ENCODE measurements at regions not wholly inside any gene's neighbourhood (a gene's known extent, or its start where the extent isn't known, plus 50 kb on each side); places are given as distances from the start of the nearest gene placed in this dataset.

- no peak overlapping the region for H3K4me3 ChIP-seq (ENCODE audit: low read depth, low read length)
- no peak for TF ChIP-seq CTCF (IDR thresholded peaks at IDR 0.05; ENCODE audit: insufficient read depth, low read length, poor library complexity, severe bottlenecking)
- H3K27me3 ChIP-seq (ENCODE audit: control insufficient read depth, insufficient read depth, low read length) = no peaks in the 10 kb centered on the region
- H3K36me3 ChIP-seq (ENCODE audit: control insufficient read depth, insufficient read depth, low read length) = no peaks in the 10 kb centered on the region
- no peak for DNase-seq (ENCODE audit: low read depth)
Observed at GRCh38 chr13:30094015-30094414, 213.3 kb downstream of the KATNAL1 start.

- no peak for TF ChIP-seq CTCF (IDR thresholded peaks at IDR 0.05; ENCODE audit: insufficient read depth, low read length, poor library complexity, severe bottlenecking)
Observed at GRCh38 chr13:30093236-30093635, 214.1 kb downstream of the KATNAL1 start.

GRCh38 chr13:30091691-30092090 is 215.7 kb downstream of the KATNAL1 start:
- TF ChIP-seq CTCF (IDR thresholded peaks at IDR 0.05; ENCODE audit: insufficient read depth, low read length, poor library complexity, severe bottlenecking) = no peak
- DNase-seq (ENCODE audit: low read depth) = no peak
- no peak overlapping the region for H3K4me3 ChIP-seq (ENCODE audit: low read depth, low read length)
- no peaks in the 10 kb centered on the region for H3K27me3 ChIP-seq (ENCODE audit: control insufficient read depth, insufficient read depth, low read length)
- H3K36me3 ChIP-seq (ENCODE audit: control insufficient read depth, insufficient read depth, low read length) = no peaks in the 10 kb centered on the region

More at GRCh38 chr13:30093236-30093635, 214.1 kb downstream of the KATNAL1 start:
- DNase-seq (ENCODE audit: low read depth) = no peak
- Histone ChIP-seq H3K27me3 (ENCODE audit: control insufficient read depth, insufficient read depth, low read length) (no peaks in the 10 kb centered on the region), H3K36me3 (ENCODE audit: control insufficient read depth, insufficient read depth, low read length) (no peaks in the 10 kb centered on the region), H3K4me3 (ENCODE audit: low read depth, low read length) (no peak overlapping the region)

- TF ChIP-seq CTCF (IDR thresholded peaks at IDR 0.05; ENCODE audit: insufficient read depth, low read length, poor library complexity, severe bottlenecking) = no peak
- no peaks in the 10 kb centered on the region for H3K27me3 ChIP-seq (ENCODE audit: control insufficient read depth, insufficient read depth, low read length)
- no peak overlapping the region for H3K4me3 ChIP-seq (ENCODE audit: low read depth, low read length)
- H3K36me3 ChIP-seq (ENCODE audit: control insufficient read depth, insufficient read depth, low read length) = no peaks in the 10 kb centered on the region
- DNase-seq (ENCODE audit: low read depth) = no peak
Observed at GRCh38 chr13:30091035-30091434, 216.3 kb downstream of the KATNAL1 start.

GRCh38 chr13:30088312-30088855 is 219.0 kb downstream of the KATNAL1 start:
- TF ChIP-seq CTCF (IDR thresholded peaks at IDR 0.05; ENCODE audit: insufficient read depth, low read length, poor library complexity, severe bottlenecking) = no peak
- DNase-seq (ENCODE audit: low read depth) = no peak
- H3K27me3 ChIP-seq (ENCODE audit: control insufficient read depth, insufficient read depth, low read length) = no peaks in the 10 kb centered on the region
- H3K4me3 ChIP-seq (ENCODE audit: low read depth, low read length) = no peak overlapping the region
- H3K36me3 ChIP-seq (ENCODE audit: control insufficient read depth, insufficient read depth, low read length) = no peaks in the 10 kb centered on the region

GRCh38 chr13:30085087-30085486 is 222.3 kb downstream of the KATNAL1 start:
- Histone ChIP-seq H3K36me3 (ENCODE audit: control insufficient read depth, insufficient read depth, low read length) (no peaks in the 10 kb centered on the region), H3K4me3 (ENCODE audit: low read depth, low read length) (no peak overlapping the region), H3K27me3 (ENCODE audit: control insufficient read depth, insufficient read depth, low read length) (no peaks in the 10 kb centered on the region)
- TF ChIP-seq CTCF (IDR thresholded peaks at IDR 0.05; ENCODE audit: insufficient read depth, low read length, poor library complexity, severe bottlenecking) = no peak
- DNase-seq (ENCODE audit: low read depth) = no peak

All from kidney epithelial cell (primary cell).